KMS-11 (cell line): ENCODE measurements at regions not wholly inside any gene's neighbourhood (a gene's known extent, or its start where the extent isn't known, plus 50 kb on each side); places are given as distances from the start of the nearest gene placed in this dataset.

Experiments
- H2AFZ ChIP-seq: fragments of 200-600 bp; sonication (generic); 2 replicates; pipeline ENCODE4 v1.6.1; 2016; ENCODE audit warnings: antibody characterized with exemption, mixed run types, low read depth
- H3K27ac ChIP-seq: fragments of 200-600 bp; sonication (generic); 2 replicates; pipeline ENCODE4 v1.6.1; 2016; ENCODE audit warnings: mild to moderate bottlenecking, mixed run types
- H3K27me3 ChIP-seq: fragments of 200-600 bp; sonication (generic); 2 replicates; pipeline ENCODE4 v1.6.1; 2017; ENCODE audit warnings: mild to moderate bottlenecking, low read depth, mixed run types, moderate library complexity; ENCODE audit not compliant: insufficient read depth
- H3K36me3 ChIP-seq: fragments of 200-600 bp; sonication (generic); 2 replicates; pipeline ENCODE4 v1.6.1; 2017; ENCODE audit warnings: mild to moderate bottlenecking, mixed run types; ENCODE audit not compliant: insufficient read depth
- H3K4me1 ChIP-seq: fragments of 200-600 bp; sonication (generic); 2 replicates; pipeline ENCODE4 v1.6.1; 2016; ENCODE audit warnings: mild to moderate bottlenecking, low read depth, mixed run types; ENCODE audit not compliant: poor library complexity, severe bottlenecking
- H3K4me2 ChIP-seq: fragments of 200-600 bp; sonication (generic); 2 replicates; pipeline ENCODE4 v1.7.0; 2016; ENCODE audit warnings: mild to moderate bottlenecking, mixed run types
- H3K4me3 ChIP-seq: fragments of 200-600 bp; sonication (generic); IDR thresholded peaks from 2 replicates; pipeline ENCODE4 v1.6.1; 2017; ENCODE audit warnings: low read depth, low read length, mixed read lengths; ENCODE audit not compliant: insufficient read depth
- H3K79me2 ChIP-seq: fragments of 200-600 bp; sonication (generic); 2 replicates; pipeline ENCODE4 v1.6.1; 2016; ENCODE audit warnings: low read depth, mixed run types; ENCODE audit not compliant: insufficient read depth
- H3K9ac ChIP-seq: fragments of 200-600 bp; sonication (generic); 2 replicates; pipeline ENCODE4 v1.6.1; 2016; ENCODE audit warnings: mild to moderate bottlenecking, mixed run types
- H4K20me1 ChIP-seq: fragments of 200-600 bp; sonication (generic); 2 replicates; pipeline ENCODE4 v1.6.1; 2016; ENCODE audit warnings: mild to moderate bottlenecking, mixed run types; ENCODE audit not compliant: insufficient read depth
- CTCF ChIP-seq: fragments of 200-600 bp; sonication (generic); conservative IDR thresholded peaks from 2 replicates; pipeline ENCODE4 v1.6.1; 2017; ENCODE audit warnings: low read depth, mild to moderate bottlenecking, antibody characterized with exemption, low read length, moderate library complexity, mixed read lengths

- Histone ChIP-seq H3K27me3 (no peaks in the 10 kb centered on the region), H3K4me2 (no peak overlapping the region), H3K4me1 (no peaks in the 10 kb centered on the region), H3K79me2 (no peaks in the 10 kb centered on the region), H2AFZ (no peak overlapping the region), H3K4me3 (no peak overlapping the region), H3K9ac (no peak overlapping the region), H3K27ac (no peak overlapping the region), H3K36me3 (no peaks in the 10 kb centered on the region), H4K20me1 (no peaks in the 10 kb centered on the region)
- TF ChIP-seq CTCF = no peak
These were observed 255.1 kb downstream of the EIPR1 start for GRCh38 chr2:3122525-3122924.

- Histone ChIP-seq H2AFZ (no peak overlapping the region), H3K36me3 (no peaks in the 10 kb centered on the region), H3K27ac (no peak overlapping the region), H3K4me1 (no peaks in the 10 kb centered on the region), H3K79me2 (no peaks in the 10 kb centered on the region), H3K9ac (no peak overlapping the region), H3K4me2 (no peak overlapping the region), H4K20me1 (no peaks in the 10 kb centered on the region), H3K27me3 (no peaks in the 10 kb centered on the region), H3K4me3 (no peak overlapping the region)
- no peak for TF ChIP-seq CTCF
These were observed 256.0 kb downstream of the EIPR1 start for GRCh38 chr2:3121601-3122000.

GRCh38 chr2:3117650-3118216 is 259.9 kb downstream of the EIPR1 start:
- no peaks in the 10 kb centered on the region for H3K79me2 ChIP-seq
- H3K4me1 ChIP-seq = no peaks in the 10 kb centered on the region
- H3K27ac ChIP-seq = no peak overlapping the region
- H3K4me3 ChIP-seq = no peak overlapping the region
- H3K9ac ChIP-seq = no peak overlapping the region
- H3K4me2 ChIP-seq = no peak overlapping the region
- H3K27me3 ChIP-seq = no peaks in the 10 kb centered on the region
- H2AFZ ChIP-seq = no peak overlapping the region
- H3K36me3 ChIP-seq = no peaks in the 10 kb centered on the region
- no peaks in the 10 kb centered on the region for H4K20me1 ChIP-seq
- no peak for TF ChIP-seq CTCF

GRCh38 chr2:3116371-3116770 is 261.2 kb downstream of the EIPR1 start:
- no peaks in the 10 kb centered on the region for H3K36me3 ChIP-seq
- H3K79me2 ChIP-seq = no peaks in the 10 kb centered on the region
- no peaks in the 10 kb centered on the region for H3K4me1 ChIP-seq
- TF ChIP-seq CTCF = no peak
- H2AFZ ChIP-seq = no peak overlapping the region
- H4K20me1 ChIP-seq = no peaks in the 10 kb centered on the region
- no peak overlapping the region for H3K27ac ChIP-seq
- no peaks in the 10 kb centered on the region for H3K27me3 ChIP-seq
- H3K4me3 ChIP-seq = no peak overlapping the region
- no peak overlapping the region for H3K9ac ChIP-seq
- no peak overlapping the region for H3K4me2 ChIP-seq
